GM19395 (cell line): ENCODE measurements at regions not wholly inside any gene's neighbourhood (a gene's known extent, or its start where the extent isn't known, plus 50 kb on each side); places are given as distances from the start of the nearest gene placed in this dataset.

Experiments
- ATAC-seq: cut with Tn5 transposase; IDR thresholded peaks from one replicate; pipeline ENCODE4 v1.9.1; 2021; ENCODE audit warnings: mild to moderate bottlenecking, moderate library complexity; ENCODE audit not compliant: unreplicated experiment

GRCh38 chr9:88751781-88752180 lies 216.8 kb downstream of the NXNL2 start:
- no peak for ATAC-seq

- no peak for ATAC-seq
These were observed 218.9 kb downstream of the NXNL2 start for GRCh38 chr9:88753691-88754367.

- no peak for ATAC-seq
These were observed 219.5 kb downstream of the NXNL2 start for GRCh38 chr9:88754452-88754851.

GRCh38 chr9:88754886-88755285 lies 219.9 kb downstream of the NXNL2 start:
- ATAC-seq: no peak

- no peak for ATAC-seq
These were observed 222.5 kb downstream of the NXNL2 start for GRCh38 chr9:88757406-88758010.

- ATAC-seq: no peak
These were observed 224.4 kb downstream of the NXNL2 start for GRCh38 chr9:88759364-88759763.

- no peak for ATAC-seq
These were observed 224.3 kb upstream of the S1PR3 start for GRCh38 chr9:88766778-88767503.

- ATAC-seq: no peak
These were observed 223.8 kb upstream of the S1PR3 start for GRCh38 chr9:88767504-88767790.

GRCh38 chr9:88772575-88772974 lies 218.7 kb upstream of the S1PR3 start:
- ATAC-seq: no peak

GRCh38 chr9:88773126-88773525 lies 218.1 kb upstream of the S1PR3 start:
- ATAC-seq: no peak

GRCh38 chr9:88773627-88774244 lies 217.5 kb upstream of the S1PR3 start:
- no peak for ATAC-seq

- no peak for ATAC-seq
These were observed 216.2 kb upstream of the S1PR3 start for GRCh38 chr9:88775037-88775471.

GRCh38 chr9:88775559-88775958 lies 215.7 kb upstream of the S1PR3 start:
- no peak for ATAC-seq

- no peak for ATAC-seq
These were observed 215.3 kb upstream of the S1PR3 start for GRCh38 chr9:88775966-88776365.

- no peak for ATAC-seq
These were observed 214.4 kb upstream of the S1PR3 start for GRCh38 chr9:88776717-88777497.

- no peak for ATAC-seq
These were observed 213.6 kb upstream of the S1PR3 start for GRCh38 chr9:88777498-88778312.

- ATAC-seq: no peak
These were observed 209.5 kb upstream of the S1PR3 start for GRCh38 chr9:88781628-88782391.

GRCh38 chr9:88782931-88783710 lies 208.1 kb upstream of the S1PR3 start:
- ATAC-seq: no peak

- ATAC-seq: no peak
These were observed 207.6 kb upstream of the S1PR3 start for GRCh38 chr9:88783711-88784083.
